HL-60 (cell line): ENCODE measurements at regions not wholly inside any gene's neighbourhood (a gene's known extent, or its start where the extent isn't known, plus 50 kb on each side); places are given as distances from the start of the nearest gene placed in this dataset.

Experiments used
- DNase-seq, 2 experiments: peaks; one replicate each; pipeline ENCODE4 v3.0.0-alpha.2; 2010 to 2020; ENCODE audit warnings: low read depth in 1 of 2, low spot score in 1 of 2
- H3K27ac ChIP-seq: fragments of 250-450 bp; sonication (Bioruptor Pico); replicated peaks from 2 replicates; pipeline ENCODE4 v1.5.1; 2020; ENCODE audit warnings: mild to moderate bottlenecking, moderate library complexity
- H3K27me3 ChIP-seq: fragments of 250-450 bp; sonication (Bioruptor Pico); 2 replicates; pipeline ENCODE4 v1.5.1; 2021; ENCODE audit warnings: mild to moderate bottlenecking, moderate library complexity; ENCODE audit not compliant: insufficient read depth, poor library complexity, severe bottlenecking
- H3K4me3 ChIP-seq: replicated peaks from 2 replicates; pipeline ENCODE4 v1.5.1; 2011; ENCODE audit warnings: mild to moderate bottlenecking, control low read depth, low read length; ENCODE audit not compliant: insufficient read depth
- CTCF ChIP-seq: IDR thresholded peaks from one replicate; pipeline ENCODE4 v1.5.1; 2011; ENCODE audit warnings: low read length, control low read depth, inconsistent platforms; ENCODE audit not compliant: insufficient read depth
- GABPA ChIP-seq: IDR thresholded peaks from 2 replicates; pipeline ENCODE4 v1.6.1; 2012; ENCODE audit warnings: low read depth
- POLR2AphosphoS5 ChIP-seq: IDR thresholded peaks from 2 replicates; pipeline ENCODE4 v1.6.1; 2012; ENCODE audit warnings: low read depth
- SPI1 ChIP-seq: IDR thresholded peaks from 2 replicates; pipeline ENCODE4 v1.6.1; 2012; ENCODE audit warnings: low read depth, mild to moderate bottlenecking, borderline replicate concordance
- TF ChIP-seq, protein P1 (sequence below): IDR thresholded peaks from 2 replicates; pipeline ENCODE4 v1.6.1; 2012; ENCODE audit warnings: low read depth; ENCODE audit not compliant: insufficient replicate concordance

DNA sequence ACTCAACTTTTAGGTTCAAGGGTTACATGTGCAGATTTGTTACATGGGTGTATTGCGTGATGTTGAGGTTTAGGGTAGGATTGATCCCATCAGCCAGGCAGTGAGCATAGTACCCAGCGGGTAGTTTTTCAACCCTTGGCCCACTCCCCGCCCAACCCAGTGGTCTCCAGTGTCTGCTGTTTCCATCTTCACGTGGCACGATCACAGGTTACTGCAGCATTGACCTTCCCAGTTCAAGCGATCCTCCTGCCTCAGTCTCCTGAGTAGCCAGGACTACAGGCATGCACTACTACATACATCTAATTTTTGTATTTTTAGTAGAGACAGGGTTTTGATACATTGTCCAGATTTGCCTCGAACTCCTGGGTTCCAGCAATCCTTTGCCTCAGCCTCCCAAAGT lies 905.7 kb upstream of the ZNF722 start:
- no peak overlapping the region for H3K4me3 ChIP-seq
- H3K27ac ChIP-seq: no peak overlapping the region
- DNase-seq: no peak
- no peaks in the 10 kb centered on the region for H3K27me3 ChIP-seq
- TF ChIP-seq POLR2AphosphoS5 (no peak), CTCF (no peak), SPI1 (no peak), GABPA (no peak)
- TF ChIP-seq, protein P1, sequence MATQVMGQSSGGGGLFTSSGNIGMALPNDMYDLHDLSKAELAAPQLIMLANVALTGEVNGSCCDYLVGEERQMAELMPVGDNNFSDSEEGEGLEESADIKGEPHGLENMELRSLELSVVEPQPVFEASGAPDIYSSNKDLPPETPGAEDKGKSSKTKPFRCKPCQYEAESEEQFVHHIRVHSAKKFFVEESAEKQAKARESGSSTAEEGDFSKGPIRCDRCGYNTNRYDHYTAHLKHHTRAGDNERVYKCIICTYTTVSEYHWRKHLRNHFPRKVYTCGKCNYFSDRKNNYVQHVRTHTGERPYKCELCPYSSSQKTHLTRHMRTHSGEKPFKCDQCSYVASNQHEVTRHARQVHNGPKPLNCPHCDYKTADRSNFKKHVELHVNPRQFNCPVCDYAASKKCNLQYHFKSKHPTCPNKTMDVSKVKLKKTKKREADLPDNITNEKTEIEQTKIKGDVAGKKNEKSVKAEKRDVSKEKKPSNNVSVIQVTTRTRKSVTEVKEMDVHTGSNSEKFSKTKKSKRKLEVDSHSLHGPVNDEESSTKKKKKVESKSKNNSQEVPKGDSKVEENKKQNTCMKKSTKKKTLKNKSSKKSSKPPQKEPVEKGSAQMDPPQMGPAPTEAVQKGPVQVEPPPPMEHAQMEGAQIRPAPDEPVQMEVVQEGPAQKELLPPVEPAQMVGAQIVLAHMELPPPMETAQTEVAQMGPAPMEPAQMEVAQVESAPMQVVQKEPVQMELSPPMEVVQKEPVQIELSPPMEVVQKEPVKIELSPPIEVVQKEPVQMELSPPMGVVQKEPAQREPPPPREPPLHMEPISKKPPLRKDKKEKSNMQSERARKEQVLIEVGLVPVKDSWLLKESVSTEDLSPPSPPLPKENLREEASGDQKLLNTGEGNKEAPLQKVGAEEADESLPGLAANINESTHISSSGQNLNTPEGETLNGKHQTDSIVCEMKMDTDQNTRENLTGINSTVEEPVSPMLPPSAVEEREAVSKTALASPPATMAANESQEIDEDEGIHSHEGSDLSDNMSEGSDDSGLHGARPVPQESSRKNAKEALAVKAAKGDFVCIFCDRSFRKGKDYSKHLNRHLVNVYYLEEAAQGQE: no peak

GRCh38 chr7:63093481-63093880 lies 905.2 kb upstream of the ZNF722 start:
- no peak for TF ChIP-seq GABPA
- no peak for TF ChIP-seq CTCF
- TF ChIP-seq POLR2AphosphoS5: no peak
- no peak for TF ChIP-seq SPI1
- TF ChIP-seq, protein P1: no peak
- Histone ChIP-seq H3K27ac (no peak overlapping the region), H3K27me3 (no peaks in the 10 kb centered on the region), H3K4me3 (no peak overlapping the region)
- DNase-seq: peak in 1 of 2 experiments; percentile 7

DNA sequence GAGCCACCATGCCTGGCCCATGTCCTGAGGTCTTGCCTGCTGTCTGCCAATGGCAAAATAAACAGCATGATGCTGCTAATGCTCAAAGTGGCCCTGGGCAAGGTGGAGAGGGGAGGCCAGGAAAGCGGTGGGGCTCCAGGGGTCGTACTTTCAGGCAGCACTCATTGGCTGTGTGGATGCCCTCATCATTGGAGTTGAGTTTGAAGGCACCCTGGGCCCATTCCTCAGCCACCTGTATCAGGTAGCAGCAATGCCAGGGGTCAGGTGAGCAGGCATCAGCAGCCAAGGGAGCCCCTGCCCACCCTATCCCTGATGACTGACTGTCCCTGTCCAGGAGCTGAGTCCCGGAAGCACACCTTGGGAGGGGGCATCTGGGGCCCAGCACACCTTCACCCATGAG lies 902.5 kb upstream of the ZNF722 start:
- Histone ChIP-seq H3K27ac (no peak overlapping the region), H3K27me3 (no peaks in the 10 kb centered on the region), H3K4me3 (no peak overlapping the region)
- DNase-seq: no peak
- TF ChIP-seq, protein P1: no peak
- TF ChIP-seq GABPA: no peak
- TF ChIP-seq POLR2AphosphoS5: no peak
- no peak for TF ChIP-seq SPI1
- TF ChIP-seq CTCF: no peak
